GM12878 (cell line): ENCODE measurements at regions not wholly inside any gene's neighbourhood (a gene's known extent, or its start where the extent isn't known, plus 50 kb on each side); places are given as distances from the start of the nearest gene placed in this dataset.

Experiments used
- RAD21 ChIP-seq: IDR thresholded peaks from 2 replicates; pipeline ENCODE4 v1.6.1; 2011; ENCODE audit warnings: mild to moderate bottlenecking, low read depth, low read length, moderate library complexity; ENCODE audit not compliant: insufficient read depth
- SIX5 ChIP-seq: IDR thresholded peaks from 2 replicates; pipeline ENCODE4 v1.6.1; 2011; ENCODE audit warnings: mild to moderate bottlenecking, low read depth, low read length, moderate library complexity; ENCODE audit not compliant: severe bottlenecking
- SPI1 ChIP-seq: IDR thresholded peaks from 2 replicates; pipeline ENCODE4 v1.6.1; 2011; ENCODE audit warnings: low read depth, mild to moderate bottlenecking, low read length, moderate library complexity, borderline replicate concordance; ENCODE audit not compliant: insufficient read depth
- TBL1XR1 ChIP-seq: IDR thresholded peaks from 2 replicates; pipeline ENCODE4 v1.6.1; 2012; ENCODE audit warnings: low read depth, low read length, improper control_type of control experiment
- TF ChIP-seq, protein P1 (sequence below): IDR thresholded peaks from 2 replicates; pipeline ENCODE4 v1.6.1; 2011; ENCODE audit warnings: low read depth, low read length, improper control_type of control experiment, borderline replicate concordance
- TF ChIP-seq, protein P2 (sequence below), 3 experiments: IDR thresholded peaks in 2 of 3; conservative IDR thresholded peaks in 1 of 3; 2 replicates each; pipeline ENCODE4 v1.5.1; 2011; ENCODE audit warnings: low read depth in 3 of 3, low read length in 3 of 3, mild to moderate bottlenecking in 3 of 3, control low read depth in 2 of 3, moderate library complexity in 2 of 3, inconsistent platforms in 1 of 3, mixed read lengths in 1 of 3; ENCODE audit not compliant: control insufficient read depth in 2 of 3, insufficient read depth in 1 of 3; ENCODE audit errors: extremely low read depth in 1 of 3

DNA sequence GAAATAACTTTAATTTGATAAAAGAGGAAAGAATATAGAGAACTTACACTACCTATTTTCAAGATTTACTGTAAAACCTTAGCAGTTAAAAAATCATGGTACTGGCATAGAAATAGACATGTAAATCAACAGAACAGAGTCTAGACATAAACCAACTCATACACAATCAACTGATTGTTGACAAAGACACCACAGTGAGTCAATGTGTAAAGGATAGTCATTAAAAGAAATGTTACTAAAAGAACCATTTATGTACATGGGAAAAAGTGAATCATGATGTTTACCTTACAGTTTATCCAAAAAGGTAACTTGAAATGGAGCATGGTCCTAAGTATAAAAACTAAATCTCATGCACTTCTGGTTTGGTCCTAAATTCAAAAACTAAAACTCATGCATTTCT, 847.4 kb downstream of the IGSF11 start:
- no peak for TF ChIP-seq SIX5
- TF ChIP-seq SPI1: no peak
- TF ChIP-seq, protein P1, sequence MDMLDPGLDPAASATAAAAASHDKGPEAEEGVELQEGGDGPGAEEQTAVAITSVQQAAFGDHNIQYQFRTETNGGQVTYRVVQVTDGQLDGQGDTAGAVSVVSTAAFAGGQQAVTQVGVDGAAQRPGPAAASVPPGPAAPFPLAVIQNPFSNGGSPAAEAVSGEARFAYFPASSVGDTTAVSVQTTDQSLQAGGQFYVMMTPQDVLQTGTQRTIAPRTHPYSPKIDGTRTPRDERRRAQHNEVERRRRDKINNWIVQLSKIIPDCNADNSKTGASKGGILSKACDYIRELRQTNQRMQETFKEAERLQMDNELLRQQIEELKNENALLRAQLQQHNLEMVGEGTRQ: no peak
- TF ChIP-seq, protein P2, sequence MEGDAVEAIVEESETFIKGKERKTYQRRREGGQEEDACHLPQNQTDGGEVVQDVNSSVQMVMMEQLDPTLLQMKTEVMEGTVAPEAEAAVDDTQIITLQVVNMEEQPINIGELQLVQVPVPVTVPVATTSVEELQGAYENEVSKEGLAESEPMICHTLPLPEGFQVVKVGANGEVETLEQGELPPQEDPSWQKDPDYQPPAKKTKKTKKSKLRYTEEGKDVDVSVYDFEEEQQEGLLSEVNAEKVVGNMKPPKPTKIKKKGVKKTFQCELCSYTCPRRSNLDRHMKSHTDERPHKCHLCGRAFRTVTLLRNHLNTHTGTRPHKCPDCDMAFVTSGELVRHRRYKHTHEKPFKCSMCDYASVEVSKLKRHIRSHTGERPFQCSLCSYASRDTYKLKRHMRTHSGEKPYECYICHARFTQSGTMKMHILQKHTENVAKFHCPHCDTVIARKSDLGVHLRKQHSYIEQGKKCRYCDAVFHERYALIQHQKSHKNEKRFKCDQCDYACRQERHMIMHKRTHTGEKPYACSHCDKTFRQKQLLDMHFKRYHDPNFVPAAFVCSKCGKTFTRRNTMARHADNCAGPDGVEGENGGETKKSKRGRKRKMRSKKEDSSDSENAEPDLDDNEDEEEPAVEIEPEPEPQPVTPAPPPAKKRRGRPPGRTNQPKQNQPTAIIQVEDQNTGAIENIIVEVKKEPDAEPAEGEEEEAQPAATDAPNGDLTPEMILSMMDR (IDR thresholded peaks at IDR 0.05 in 2 of 3, conservative IDR thresholded peaks at IDR 0.05 in 1 of 3; ENCODE audit: control insufficient read depth in 2 of 3, extremely low read depth in 1 of 3, insufficient read depth in 1 of 3, low read depth in 3 of 3, low read length in 3 of 3): no peak
- no peak for TF ChIP-seq TBL1XR1
- TF ChIP-seq RAD21: no peak
